RWPE2 (cell line): ENCODE measurements at regions not wholly inside any gene's neighbourhood (a gene's known extent, or its start where the extent isn't known, plus 50 kb on each side); places are given as distances from the start of the nearest gene placed in this dataset.

Experiments
- ATAC-seq: fragments of 200-7000 bp; cut with Tn5 transposase; 3 replicates; pipeline ENCODE4 v1.9.1; 2021; ENCODE audit warnings: low read depth
- DNase-seq: peaks from one replicate; pipeline ENCODE4 v3.0.0-alpha.2; 2020; ENCODE audit warnings: low spot score
- H3K27ac ChIP-seq: fragments of 450-650 bp; 2 replicates; pipeline ENCODE4 v1.5.1; 2017; ENCODE audit warnings: mild to moderate bottlenecking; ENCODE audit not compliant: poor library complexity, severe bottlenecking
- H3K27me3 ChIP-seq: fragments of 250-450 bp; sonication (Bioruptor Pico); 2 replicates; pipeline ENCODE4 v1.5.1; 2021; ENCODE audit warnings: mild to moderate bottlenecking, moderate library complexity; ENCODE audit not compliant: insufficient read depth, poor library complexity, severe bottlenecking
- H3K36me3 ChIP-seq: fragments of 250-450 bp; sonication (Bioruptor Pico); 2 replicates; pipeline ENCODE4 v1.5.1; 2020; ENCODE audit warnings: low read depth, mild to moderate bottlenecking, moderate library complexity
- H3K4me1 ChIP-seq: fragments of 250-450 bp; sonication (Bioruptor Pico); 2 replicates; pipeline ENCODE4 v1.5.1; 2021; ENCODE audit warnings: mild to moderate bottlenecking, moderate library complexity; ENCODE audit not compliant: insufficient read depth, poor library complexity, severe bottlenecking
- H3K4me3 ChIP-seq: fragments of 250-450 bp; sonication (Bioruptor Pico); 2 replicates; pipeline ENCODE4 v1.5.1; 2021; ENCODE audit warnings: mild to moderate bottlenecking, moderate library complexity; ENCODE audit not compliant: severe bottlenecking
- H3K9me3 ChIP-seq: fragments of 250-450 bp; sonication (Bioruptor Pico); 2 replicates; pipeline ENCODE4 v1.5.1; 2021; ENCODE audit warnings: mild to moderate bottlenecking, moderate library complexity; ENCODE audit not compliant: severe bottlenecking
- TF ChIP-seq, protein P1 (sequence below): fragments of 450-650 bp; IDR thresholded peaks from one replicate; pipeline ENCODE4 v1.5.1; 2017; ENCODE audit warnings: mild to moderate bottlenecking, moderate library complexity; ENCODE audit not compliant: poor library complexity, severe bottlenecking

- ATAC-seq (no peak), DNase-seq (no peak)
- H3K9me3 ChIP-seq, result no peaks in the 10 kb centered on the region
- no peaks in the 10 kb centered on the region for H3K36me3 ChIP-seq
- TF ChIP-seq, protein P1, sequence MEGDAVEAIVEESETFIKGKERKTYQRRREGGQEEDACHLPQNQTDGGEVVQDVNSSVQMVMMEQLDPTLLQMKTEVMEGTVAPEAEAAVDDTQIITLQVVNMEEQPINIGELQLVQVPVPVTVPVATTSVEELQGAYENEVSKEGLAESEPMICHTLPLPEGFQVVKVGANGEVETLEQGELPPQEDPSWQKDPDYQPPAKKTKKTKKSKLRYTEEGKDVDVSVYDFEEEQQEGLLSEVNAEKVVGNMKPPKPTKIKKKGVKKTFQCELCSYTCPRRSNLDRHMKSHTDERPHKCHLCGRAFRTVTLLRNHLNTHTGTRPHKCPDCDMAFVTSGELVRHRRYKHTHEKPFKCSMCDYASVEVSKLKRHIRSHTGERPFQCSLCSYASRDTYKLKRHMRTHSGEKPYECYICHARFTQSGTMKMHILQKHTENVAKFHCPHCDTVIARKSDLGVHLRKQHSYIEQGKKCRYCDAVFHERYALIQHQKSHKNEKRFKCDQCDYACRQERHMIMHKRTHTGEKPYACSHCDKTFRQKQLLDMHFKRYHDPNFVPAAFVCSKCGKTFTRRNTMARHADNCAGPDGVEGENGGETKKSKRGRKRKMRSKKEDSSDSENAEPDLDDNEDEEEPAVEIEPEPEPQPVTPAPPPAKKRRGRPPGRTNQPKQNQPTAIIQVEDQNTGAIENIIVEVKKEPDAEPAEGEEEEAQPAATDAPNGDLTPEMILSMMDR, result no peak
- H3K4me1 ChIP-seq, result no peaks in the 10 kb centered on the region
- H3K27ac ChIP-seq, result no peak overlapping the region
- H3K4me3 ChIP-seq, result no peak overlapping the region
- no peaks in the 10 kb centered on the region for H3K27me3 ChIP-seq
Measured at GRCh38 chr11:131203040-131203439, 167.4 kb upstream of the NTM start.

GRCh38 chr11:131204282-131204681 is 166.1 kb upstream of the NTM start:
- ATAC-seq (no peak), DNase-seq (no peak)
- H3K4me1 ChIP-seq, result no peaks in the 10 kb centered on the region
- no peaks in the 10 kb centered on the region for H3K27me3 ChIP-seq
- no peak overlapping the region for H3K4me3 ChIP-seq
- no peak overlapping the region for H3K27ac ChIP-seq
- H3K9me3 ChIP-seq, result no peaks in the 10 kb centered on the region
- no peaks in the 10 kb centered on the region for H3K36me3 ChIP-seq
- TF ChIP-seq, protein P1, result no peak

DNA sequence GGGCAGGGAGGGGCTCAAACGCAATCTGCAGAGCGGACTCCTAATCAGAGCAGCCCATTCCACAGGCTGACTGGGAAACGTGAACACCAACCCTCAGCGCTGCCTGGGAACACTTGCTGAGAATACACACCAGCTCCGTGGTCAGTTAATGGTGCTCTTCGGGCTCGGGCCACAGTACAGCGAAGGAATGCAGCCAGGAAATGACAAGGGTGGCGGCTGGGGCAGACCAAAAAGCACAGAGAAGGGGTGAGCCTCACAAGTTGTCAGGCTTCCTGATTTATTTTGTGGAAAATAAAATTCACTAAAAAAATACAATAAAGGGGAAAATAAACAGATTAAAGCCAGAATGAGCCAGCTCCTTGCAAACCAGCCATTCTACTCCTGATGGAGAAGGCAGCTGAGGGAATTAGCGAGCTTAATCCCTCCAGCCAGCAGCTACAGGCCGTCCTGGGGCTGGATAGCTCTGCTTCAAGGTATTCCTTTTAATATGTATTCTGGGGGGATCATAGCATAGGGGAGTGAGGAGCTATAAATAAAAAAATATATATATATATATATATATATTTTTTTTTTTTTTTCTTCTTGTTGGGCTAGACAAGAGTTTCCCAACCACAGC is 165.5 kb upstream of the NTM start:
- ATAC-seq (no peak), DNase-seq (no peak)
- Histone ChIP-seq H3K36me3 (no peaks in the 10 kb centered on the region), H3K9me3 (no peaks in the 10 kb centered on the region), H3K27me3 (no peaks in the 10 kb centered on the region), H3K27ac (no peak overlapping the region), H3K4me3 (no peak overlapping the region), H3K4me1 (no peaks in the 10 kb centered on the region)
- TF ChIP-seq, protein P1, result no peak

DNA sequence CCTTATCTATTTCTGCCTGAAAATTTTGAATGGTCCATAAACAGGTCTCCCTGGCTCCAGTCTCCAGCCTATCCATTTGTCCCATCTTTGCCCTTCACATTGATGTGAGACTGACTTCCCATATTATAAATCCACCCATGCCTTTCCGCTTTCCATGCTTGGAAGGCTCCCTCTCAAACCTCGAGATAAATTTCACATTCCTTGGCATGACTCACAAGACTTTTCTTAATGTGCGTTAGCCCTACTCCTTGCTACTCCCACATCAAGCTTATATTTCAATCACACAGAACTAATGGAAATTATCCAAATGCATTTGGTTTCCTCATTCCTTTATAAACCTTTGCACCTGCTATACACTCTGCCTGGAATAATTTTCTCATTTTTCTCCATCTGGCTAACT is 163.7 kb upstream of the NTM start:
- TF ChIP-seq, protein P1, result no peak
- Histone ChIP-seq H3K4me3 (no peak overlapping the region), H3K36me3 (no peaks in the 10 kb centered on the region), H3K9me3 (no peaks in the 10 kb centered on the region), H3K4me1 (no peaks in the 10 kb centered on the region), H3K27me3 (peaks cover 2% of the 10 kb centered on the region), H3K27ac (no peak overlapping the region)
- no peak for DNase-seq
- ATAC-seq, result no peak

DNA sequence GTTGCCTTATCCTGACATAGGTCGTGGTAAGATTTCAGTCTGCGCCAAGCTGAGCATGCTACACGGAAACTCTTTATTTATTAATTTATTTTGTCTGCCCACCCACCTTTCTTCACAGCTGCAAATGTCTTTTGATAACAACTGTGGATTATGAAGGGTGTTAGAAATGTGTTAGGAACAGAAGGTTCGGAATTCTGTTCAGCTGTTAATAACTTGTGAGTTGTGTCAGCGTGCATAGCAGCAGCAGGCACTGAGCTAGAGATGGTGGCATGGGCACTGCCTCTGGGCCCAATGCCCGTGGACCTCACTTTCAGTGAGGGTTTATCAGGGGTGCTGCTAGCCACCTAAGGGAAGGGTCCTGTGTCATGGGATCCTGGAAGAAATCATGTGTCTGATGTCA is 162.5 kb upstream of the NTM start:
- Histone ChIP-seq H3K9me3 (no peaks in the 10 kb centered on the region), H3K27ac (no peak overlapping the region), H3K36me3 (no peaks in the 10 kb centered on the region), H3K27me3 (peaks cover 3% of the 10 kb centered on the region), H3K4me1 (no peaks in the 10 kb centered on the region), H3K4me3 (no peak overlapping the region)
- TF ChIP-seq, protein P1, result no peak
- no peak for DNase-seq
- ATAC-seq, result no peak
